ENCODE measurements at regions not wholly inside any gene's neighbourhood (a gene's known extent, or its start where the extent isn't known, plus 50 kb on each side); places are given as distances from the start of the nearest gene placed in this dataset.

DNA sequence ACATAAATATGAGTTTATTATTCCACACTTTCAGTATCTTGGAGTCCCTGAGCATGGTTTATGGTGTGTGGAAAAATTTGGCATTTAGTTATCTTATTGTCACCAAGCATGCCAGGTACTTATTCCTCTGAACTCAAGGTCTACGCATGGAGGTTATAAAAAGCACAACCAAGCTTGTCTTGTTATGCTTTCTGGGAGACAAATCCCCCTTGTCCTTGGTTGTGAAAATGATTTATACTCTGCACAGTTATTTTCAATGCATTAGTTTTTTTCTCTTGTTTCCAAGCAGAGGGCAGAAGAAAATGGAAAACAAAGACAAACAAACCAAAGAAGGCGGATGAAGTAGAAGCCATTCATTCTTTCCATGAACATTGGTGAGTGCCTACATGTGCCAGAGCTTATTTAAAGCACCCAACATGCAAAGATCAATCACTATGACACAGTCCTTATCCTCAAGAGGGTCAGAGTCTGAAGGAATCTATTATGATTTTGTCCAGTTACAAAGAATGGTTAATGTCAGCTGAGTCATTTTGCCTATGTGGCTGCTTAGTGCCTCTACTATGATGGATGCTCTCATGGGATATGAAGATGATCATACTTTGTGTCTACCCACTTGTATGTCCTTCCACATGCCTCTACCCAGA is 323.1 kb downstream of the TENT4A start:
- TF ChIP-seq CTCF (conservative IDR thresholded peaks at IDR 0.05; ENCODE audit: low read depth, low read length), result no peak
- no peak for DNase-seq (ENCODE audit: low read depth)
- H3K4me3 ChIP-seq (ENCODE audit: low read depth, low read length), result no peak overlapping the region

GRCh38 chr5:7039074-7039473 is 325.8 kb downstream of the TENT4A start:
- H3K4me3 ChIP-seq (ENCODE audit: low read depth, low read length), result no peak overlapping the region
- TF ChIP-seq CTCF (conservative IDR thresholded peaks at IDR 0.05; ENCODE audit: low read depth, low read length), result no peak
- DNase-seq (ENCODE audit: low read depth), result no peak

GRCh38 chr5:7040111-7040510 is 326.9 kb downstream of the TENT4A start:
- no peak overlapping the region for H3K4me3 ChIP-seq (ENCODE audit: low read depth, low read length)
- TF ChIP-seq CTCF (conservative IDR thresholded peaks at IDR 0.05; ENCODE audit: low read depth, low read length), result no peak
- DNase-seq (ENCODE audit: low read depth), result no peak

DNA sequence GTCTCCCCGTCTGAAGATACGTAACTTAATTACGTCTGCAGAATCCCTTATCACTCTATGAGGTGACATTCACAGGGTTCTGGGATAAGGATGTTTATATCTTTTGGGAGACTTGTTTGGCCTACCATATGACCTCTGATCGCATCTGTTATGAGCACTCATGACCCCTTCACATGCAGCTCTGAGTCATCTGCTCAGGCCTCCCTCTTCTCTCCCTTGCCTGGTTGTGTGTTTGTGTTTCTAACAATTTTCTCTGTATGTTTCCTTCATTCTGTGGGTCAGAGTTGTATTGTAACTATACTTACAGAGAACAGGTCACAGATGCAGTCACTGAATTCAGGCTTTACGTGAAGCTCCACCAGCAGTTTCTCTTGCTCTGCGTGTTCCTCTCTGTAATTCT is 330.6 kb downstream of the TENT4A start:
- H3K4me3 ChIP-seq (ENCODE audit: low read depth, low read length), result no peak overlapping the region
- DNase-seq (ENCODE audit: low read depth), result no peak
- TF ChIP-seq CTCF (conservative IDR thresholded peaks at IDR 0.05; ENCODE audit: low read depth, low read length), result no peak

DNA sequence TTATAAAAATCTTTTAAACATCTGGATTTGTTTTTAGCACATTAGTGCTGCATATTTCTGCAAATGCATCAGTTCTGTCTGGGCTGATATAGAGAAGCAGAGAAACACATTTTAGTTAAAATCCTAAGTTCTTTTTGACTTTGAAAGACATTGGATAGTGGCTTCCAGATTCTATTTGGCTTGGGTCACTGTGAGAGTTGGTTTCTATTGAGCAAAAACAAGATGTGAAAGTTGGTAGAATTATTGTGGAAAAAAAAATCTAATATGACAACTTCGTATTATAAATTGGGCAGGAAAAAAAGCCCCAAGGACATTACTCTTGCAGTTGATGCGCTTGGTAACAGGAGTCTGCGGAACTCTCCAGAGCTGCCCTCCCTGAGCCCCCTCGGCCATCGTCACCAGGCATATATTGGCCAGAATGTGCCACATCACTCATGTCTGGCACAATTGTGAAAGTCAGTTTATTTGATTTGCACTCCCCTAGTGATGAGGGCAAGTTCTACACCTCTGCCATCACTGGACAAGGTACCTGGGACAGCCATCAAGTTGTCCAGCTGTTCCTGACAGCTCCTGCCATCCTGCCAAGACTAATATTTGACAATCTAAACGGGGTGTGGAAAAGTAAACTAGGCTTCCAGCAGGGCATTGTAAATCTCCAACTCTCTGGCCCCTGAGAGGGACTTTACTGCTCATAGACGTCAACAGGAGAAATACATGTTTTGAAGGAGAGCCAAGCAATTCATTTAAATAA is 334.5 kb downstream of the TENT4A start:
- TF ChIP-seq CTCF (conservative IDR thresholded peaks at IDR 0.05; ENCODE audit: low read depth, low read length), result no peak
- H3K4me3 ChIP-seq (ENCODE audit: low read depth, low read length), result no peak overlapping the region
- DNase-seq (ENCODE audit: low read depth), result no peak

DNA sequence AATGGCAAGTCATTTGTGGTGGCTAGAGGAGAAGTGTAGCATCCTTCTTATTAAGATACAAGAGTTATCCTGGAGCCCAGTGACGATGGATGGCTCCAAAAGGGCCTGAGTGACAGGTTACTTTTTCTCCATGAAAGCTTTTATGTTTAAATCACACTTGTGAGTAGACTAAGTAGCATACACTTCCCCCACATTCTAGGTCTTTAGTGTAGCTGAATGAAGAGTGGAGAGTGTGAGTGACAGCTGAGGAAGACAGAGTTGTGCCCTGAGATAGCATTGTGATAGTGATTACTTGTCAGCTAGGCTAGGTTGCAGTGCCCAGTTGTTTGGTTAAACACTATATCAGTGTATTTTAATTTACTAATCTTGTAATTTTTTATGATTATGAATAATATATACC is 337.8 kb downstream of the TENT4A start:
- TF ChIP-seq CTCF (conservative IDR thresholded peaks at IDR 0.05; ENCODE audit: low read depth, low read length), result no peak
- no peak overlapping the region for H3K4me3 ChIP-seq (ENCODE audit: low read depth, low read length)
- DNase-seq (ENCODE audit: low read depth), result no peak

- no peak for DNase-seq (ENCODE audit: low read depth)
- no peak overlapping the region for H3K4me3 ChIP-seq (ENCODE audit: low read depth, low read length)
- TF ChIP-seq CTCF (conservative IDR thresholded peaks at IDR 0.05; ENCODE audit: low read depth, low read length), result no peak
Observed at GRCh38 chr5:7053125-7053524, 339.9 kb downstream of the TENT4A start.

Measured in choroid plexus epithelial cell (primary cell).